A673 (cell line): ENCODE measurements at regions not wholly inside any gene's neighbourhood (a gene's known extent, or its start where the extent isn't known, plus 50 kb on each side); places are given as distances from the start of the nearest gene placed in this dataset.
"Not testable (repeated sequence)": the region's sequence is repeated elsewhere in the genome, so short reads cannot be mapped to it uniquely, and the experiment has no call there.

Source experiments
- BruUV-seq: library from RNA; stranded (reverse); fragments of 400-500 nt; replicated peaks from 2 replicates; lab custom pipeline; 2021; lab: Mats Ljungman, UMichigan
- CTCF ChIA-PET: fragments of 300-600 bp; sonication (Branson Sonifier 250); formaldehyde crosslinking; loops from one replicate; lab custom pipeline; 2022; ENCODE audit warnings: antibody characterized with exemption; lab: Charles Lee
- POLR2A ChIA-PET: fragments of 300-600 bp; sonication (Branson Sonifier 250); formaldehyde crosslinking; loops from one replicate; lab custom pipeline; 2022; ENCODE audit warnings: antibody characterized with exemption; ENCODE audit not compliant: low non-redundant PET; lab: Charles Lee
- DNase-seq: peaks from one replicate; pipeline ENCODE4 v3.0.0-alpha.2; 2015; ENCODE audit warnings: low spot score
- H3K27ac ChIP-seq: fragments of 200-600 bp; sonication (generic); 2 replicates; pipeline ENCODE4 v1.5.1; 2016; ENCODE audit warnings: mixed run types, low read depth, mild to moderate bottlenecking, mixed read lengths, antibody characterized with exemption, low read length; ENCODE audit not compliant: poor library complexity, severe bottlenecking
- H3K27me3 ChIP-seq: fragments of 200-600 bp; sonication (generic); replicated peaks from 2 replicates; pipeline ENCODE4 v1.6.1; 2017; ENCODE audit warnings: mixed run types, low read depth, mild to moderate bottlenecking, mixed read lengths, antibody characterized with exemption, low read length; ENCODE audit not compliant: insufficient read depth, poor library complexity
- H3K36me3 ChIP-seq: fragments of 200-600 bp; sonication (generic); 2 replicates; pipeline ENCODE4 v1.6.1; 2016; ENCODE audit warnings: mixed run types, mild to moderate bottlenecking, mixed read lengths, antibody characterized with exemption, low read length; ENCODE audit not compliant: insufficient read depth, poor library complexity, severe bottlenecking
- H3K4me1 ChIP-seq: fragments of 200-600 bp; sonication (generic); 2 replicates; pipeline ENCODE4 v1.6.1; 2017; ENCODE audit warnings: mixed run types, mild to moderate bottlenecking, mixed read lengths, antibody characterized with exemption, low read length; ENCODE audit not compliant: insufficient read depth, poor library complexity, severe bottlenecking
- H3K4me3 ChIP-seq: fragments of 200-600 bp; sonication (generic); 2 replicates; pipeline ENCODE4 v1.5.1; 2016; ENCODE audit warnings: low read depth, mixed run types, mild to moderate bottlenecking, mixed read lengths, low read length; ENCODE audit not compliant: poor library complexity, severe bottlenecking
- H3K9me3 ChIP-seq: fragments of 200-600 bp; sonication (generic); 2 replicates; pipeline ENCODE4 v1.6.1; 2016; ENCODE audit warnings: mixed run types, low read depth, mild to moderate bottlenecking, mixed read lengths, antibody characterized with exemption, low read length; ENCODE audit not compliant: poor library complexity, severe bottlenecking
- CTCF ChIP-seq: fragments of 300-800, 200-600 bp; sonication (generic); conservative IDR thresholded peaks from 2 replicates; pipeline ENCODE4 v1.5.1; 2017; ENCODE audit warnings: low read depth, mild to moderate bottlenecking, antibody characterized with exemption, low read length, moderate library complexity, mixed read lengths
- EZH2 ChIP-seq: fragments of 200-600 bp; sonication (generic); IDR thresholded peaks from 2 replicates; pipeline ENCODE4 v1.6.1; 2017; ENCODE audit warnings: borderline replicate concordance, low read depth, mild to moderate bottlenecking, mixed read lengths, antibody characterized with exemption, low read length; ENCODE audit not compliant: poor library complexity, severe bottlenecking
- intact Hi-C: fragments of 100-400 bp; cut with micrococcal nuclease; formaldehyde crosslinking; loops from one replicate; pipeline ENCODE4 v1.10.0; 2022; ENCODE audit not compliant: unreplicated experiment

GRCh38 chr7:19275000-19275399 is 129.8 kb upstream of the FERD3L start:
- no peaks in the 10 kb centered on the region for H3K27me3 ChIP-seq
- no peak for DNase-seq
- TF ChIP-seq CTCF (no peak), EZH2 (no peak)
- BruUV-seq, result no TSS peak
- ChIA-PET CTCF (no interaction called here), POLR2A (no interaction called here)
- no peak overlapping the region for H3K4me3 ChIP-seq
- no peak overlapping the region for H3K27ac ChIP-seq
- intact Hi-C loops, result no loop called here
- no peaks in the 10 kb centered on the region for H3K9me3 ChIP-seq
- H3K4me1 ChIP-seq, result no peaks in the 10 kb centered on the region
- H3K36me3 ChIP-seq, result no peaks in the 10 kb centered on the region

GRCh38 chr7:19272329-19272728 is 127.1 kb upstream of the FERD3L start:
- H3K4me3 ChIP-seq, H3K27me3 ChIP-seq, H3K36me3 ChIP-seq, CTCF ChIA-PET, POLR2A ChIA-PET, H3K9me3 ChIP-seq, H3K27ac ChIP-seq, BruUV-seq, DNase-seq, H3K4me1 ChIP-seq, intact Hi-C loops: not testable (repeated sequence)

- TF ChIP-seq CTCF (no peak), EZH2 (no peak)
- BruUV-seq, result no TSS peak
- intact Hi-C loops, result no loop called here
- ChIA-PET CTCF (no interaction called here), POLR2A (no interaction called here)
- Histone ChIP-seq H3K36me3 (no peaks in the 10 kb centered on the region), H3K4me1 (no peaks in the 10 kb centered on the region), H3K9me3 (no peaks in the 10 kb centered on the region), H3K27ac (no peak overlapping the region), H3K4me3 (no peak overlapping the region), H3K27me3 (no peaks in the 10 kb centered on the region)
- no peak for DNase-seq
Measured at GRCh38 chr7:19269301-19269700, 124.1 kb upstream of the FERD3L start.

- no peak overlapping the region for H3K27ac ChIP-seq
- intact Hi-C loops, result no loop called here
- H3K4me1 ChIP-seq, result no peaks in the 10 kb centered on the region
- H3K4me3 ChIP-seq, result no peak overlapping the region
- TF ChIP-seq CTCF, result no peak
- no peak for TF ChIP-seq EZH2
- no peaks in the 10 kb centered on the region for H3K36me3 ChIP-seq
- H3K9me3 ChIP-seq, result no peaks in the 10 kb centered on the region
- no peaks in the 10 kb centered on the region for H3K27me3 ChIP-seq
- ChIA-PET POLR2A (no interaction called here), CTCF (no interaction called here)
- no peak for DNase-seq
- no TSS peak for BruUV-seq
Measured at GRCh38 chr7:19268737-19269136, 123.5 kb upstream of the FERD3L start.
